Large intestine (tissue), 3 donors: ENCODE measurements at regions not wholly inside any gene's neighbourhood (a gene's known extent, or its start where the extent isn't known, plus 50 kb on each side); places are given as distances from the start of the nearest gene placed in this dataset.
A peak's percentile ranks its signal among the peaks of the same experiment; 100 is the strongest.

Source experiments
- DNase-seq, 2 donors: peaks; one replicate each; pipeline versions ENCODE4 v3.0.0 to v3.0.0-alpha.2; 2013
- H3K27ac ChIP-seq: one replicate; pipeline ENCODE4 v1.5.1; 2013; ENCODE audit warnings: low read length
- H3K27me3 ChIP-seq: 2 replicates; pipeline ENCODE4 v1.6.1; 2013; ENCODE audit warnings: low read length; ENCODE audit not compliant: control insufficient read depth, insufficient read depth
- H3K36me3 ChIP-seq: 2 replicates; pipeline ENCODE4 v1.6.1; 2013; ENCODE audit warnings: low read length; ENCODE audit not compliant: control insufficient read depth, insufficient read depth
- H3K4me1 ChIP-seq: one replicate; pipeline ENCODE4 v1.6.1; 2013; ENCODE audit warnings: low read length; ENCODE audit not compliant: control insufficient read depth, insufficient read depth
- H3K4me3 ChIP-seq: one replicate; pipeline ENCODE4 v1.5.1; 2013; ENCODE audit warnings: low read length
- H3K9me3 ChIP-seq: one replicate; pipeline ENCODE4 v1.6.1; 2013; ENCODE audit warnings: mild to moderate bottlenecking, low read depth, low read length, moderate library complexity; ENCODE audit not compliant: control insufficient read depth
- WGBS: methylation state at CpG from one replicate; pipeline ENCODE4 v1.1.5; 2013; ENCODE audit warnings: low lambda C conversion rate; ENCODE audit not compliant: insufficient coverage; 5-methylcytosine and 5-hydroxymethylcytosine counted together

GRCh38 chr2:234204480-234204879 is 154.0 kb downstream of the SPP2 start:
- no peak for DNase-seq
- H3K27ac ChIP-seq, result no peak overlapping the region
- H3K4me3 ChIP-seq, result no peak overlapping the region
- H3K9me3 ChIP-seq, result peaks cover 6% of the 10 kb centered on the region
- H3K36me3 ChIP-seq, result no peaks in the 10 kb centered on the region
- no peaks in the 10 kb centered on the region for H3K27me3 ChIP-seq
- WGBS, result no CpG with 5 or more reads among the region's 1 CpG
- no peaks in the 10 kb centered on the region for H3K4me1 ChIP-seq

- Histone ChIP-seq H3K4me3 (no peak overlapping the region), H3K9me3 (peaks cover 6% of the 10 kb centered on the region), H3K27ac (no peak overlapping the region), H3K36me3 (no peaks in the 10 kb centered on the region), H3K27me3 (no peaks in the 10 kb centered on the region), H3K4me1 (no peaks in the 10 kb centered on the region)
- 71% methylated on average over 5 of the region's 12 CpGs for WGBS
- peak in 1 of 2 donors; percentile 12 for DNase-seq
These were observed 152.9 kb downstream of the SPP2 start for GRCh38 chr2:234203135-234203984.

- H3K4me1 ChIP-seq, result no peaks in the 10 kb centered on the region
- no CpG with 5 or more reads among the region's 2 CpGs for WGBS
- no peak for DNase-seq
- no peaks in the 10 kb centered on the region for H3K36me3 ChIP-seq
- no peak overlapping the region for H3K27ac ChIP-seq
- peaks cover 2% of the 10 kb centered on the region for H3K27me3 ChIP-seq
- peaks cover 6% of the 10 kb centered on the region for H3K9me3 ChIP-seq
- no peak overlapping the region for H3K4me3 ChIP-seq
These were observed 152.1 kb downstream of the SPP2 start for GRCh38 chr2:234202601-234203000.

- no peak overlapping the region for H3K27ac ChIP-seq
- no peak overlapping the region for H3K4me3 ChIP-seq
- WGBS, result no CpG with 5 or more reads among the region's 3 CpGs
- DNase-seq, result no peak
- peaks cover 3% of the 10 kb centered on the region for H3K27me3 ChIP-seq
- no peaks in the 10 kb centered on the region for H3K36me3 ChIP-seq
- no peaks in the 10 kb centered on the region for H3K4me1 ChIP-seq
- no peaks in the 10 kb centered on the region for H3K9me3 ChIP-seq
These were observed 149.5 kb downstream of the SPP2 start for GRCh38 chr2:234199996-234200395.

- H3K36me3 ChIP-seq, result no peaks in the 10 kb centered on the region
- DNase-seq, result no peak
- WGBS, result 80% methylated on average over 1 of the region's 4 CpGs
- no peaks in the 10 kb centered on the region for H3K9me3 ChIP-seq
- peaks cover 3% of the 10 kb centered on the region for H3K27me3 ChIP-seq
- no peak overlapping the region for H3K4me3 ChIP-seq
- no peak overlapping the region for H3K27ac ChIP-seq
- no peaks in the 10 kb centered on the region for H3K4me1 ChIP-seq
These were observed 148.5 kb downstream of the SPP2 start for GRCh38 chr2:234198976-234199375.

- no CpG with 5 or more reads among the region's 2 CpGs for WGBS
- no peak overlapping the region for H3K4me3 ChIP-seq
- no peaks in the 10 kb centered on the region for H3K4me1 ChIP-seq
- H3K27me3 ChIP-seq, result peaks cover 3% of the 10 kb centered on the region
- H3K9me3 ChIP-seq, result no peaks in the 10 kb centered on the region
- H3K36me3 ChIP-seq, result no peaks in the 10 kb centered on the region
- no peak overlapping the region for H3K27ac ChIP-seq
- DNase-seq, result no peak
These were observed 145.0 kb downstream of the SPP2 start for GRCh38 chr2:234195516-234195915.

- WGBS, result 17% methylated on average over 3 of the region's 7 CpGs
- no peak overlapping the region for H3K27ac ChIP-seq
- no peaks in the 10 kb centered on the region for H3K9me3 ChIP-seq
- peaks cover 3% of the 10 kb centered on the region for H3K27me3 ChIP-seq
- no peaks in the 10 kb centered on the region for H3K36me3 ChIP-seq
- H3K4me3 ChIP-seq, result no peak overlapping the region
- DNase-seq, result no peak
- no peaks in the 10 kb centered on the region for H3K4me1 ChIP-seq
These were observed 143.6 kb downstream of the SPP2 start for GRCh38 chr2:234193977-234194563.

- DNase-seq, result no peak
- Histone ChIP-seq H3K27ac (no peak overlapping the region), H3K9me3 (no peaks in the 10 kb centered on the region), H3K4me1 (no peaks in the 10 kb centered on the region), H3K27me3 (no peaks in the 10 kb centered on the region), H3K36me3 (no peaks in the 10 kb centered on the region), H3K4me3 (no peak overlapping the region)
- no CpG with 5 or more reads among the region's 4 CpGs for WGBS
These were observed 141.4 kb downstream of the SPP2 start for GRCh38 chr2:234191819-234192407.

GRCh38 chr2:234189786-234190300 is 139.3 kb downstream of the SPP2 start:
- Histone ChIP-seq H3K4me3 (no peak overlapping the region), H3K4me1 (no peaks in the 10 kb centered on the region), H3K9me3 (no peaks in the 10 kb centered on the region), H3K27me3 (no peaks in the 10 kb centered on the region), H3K27ac (no peak overlapping the region), H3K36me3 (no peaks in the 10 kb centered on the region)
- DNase-seq, result no peak
- no CpG with 5 or more reads among the region's 6 CpGs for WGBS

GRCh38 chr2:234189230-234189629 is 138.7 kb downstream of the SPP2 start:
- no peak for DNase-seq
- Histone ChIP-seq H3K27ac (no peak overlapping the region), H3K4me3 (no peak overlapping the region), H3K9me3 (no peaks in the 10 kb centered on the region), H3K4me1 (no peaks in the 10 kb centered on the region), H3K36me3 (no peaks in the 10 kb centered on the region), H3K27me3 (no peaks in the 10 kb centered on the region)
- no CpG with 5 or more reads among the region's 5 CpGs for WGBS
